Upper lobe of left lung (tissue), 6 donors: ENCODE measurements at regions not wholly inside any gene's neighbourhood (a gene's known extent, or its start where the extent isn't known, plus 50 kb on each side); places are given as distances from the start of the nearest gene placed in this dataset.

Source experiments
- ATAC-seq, 2 donors: fragments of 200-7000 bp; cut with Tn5 transposase; one replicate each; pipeline ENCODE4 v1.9.1; 2022; ENCODE audit warnings: mild to moderate bottlenecking in 2 of 2, moderate library complexity in 2 of 2; ENCODE audit not compliant: low FRiP score in 2 of 2
- DNase-seq, 2 donors: peaks; one replicate each; pipeline ENCODE4 v3.0.0-alpha.2; 2019 to 2020
- H3K27ac ChIP-seq, 4 donors: fragments of 200-600 bp; sonication (generic); one replicate each; pipeline ENCODE4 v1.5.1; 2016 to 2019
- H3K27me3 ChIP-seq, 4 donors: fragments of 200-600 bp; sonication (generic); one replicate each; pipeline ENCODE4 v1.5.1; 2017 to 2019
- H3K36me3 ChIP-seq, 4 donors: fragments of 200-600 bp; sonication (generic); one replicate each; pipeline ENCODE4 v1.5.1; 2016 to 2019
- H3K4me1 ChIP-seq, 4 donors: fragments of 200-600 bp; sonication (generic); one replicate each; pipeline ENCODE4 v1.5.1; 2018 to 2019
- H3K4me3 ChIP-seq, 4 donors: fragments of 200-600 bp; sonication (generic); one replicate each; pipeline ENCODE4 v1.5.1; 2017 to 2019; ENCODE audit warnings: mild to moderate bottlenecking in 2 of 4, moderate library complexity in 1 of 4
- H3K9me3 ChIP-seq, 4 donors: fragments of 200-600 bp; sonication (generic); one replicate each; pipeline ENCODE4 v1.5.1; 2018 to 2019
- EP300 ChIP-seq, 4 donors: sonication (generic); formaldehyde crosslinking; IDR thresholded peaks; one replicate each; pipeline ENCODE4 v1.5.1; 2017; ENCODE audit warnings: antibody characterized with exemption in 4 of 4, control low read depth in 2 of 4
- POLR2A ChIP-seq, 4 donors: fragments of 450-650 bp; IDR thresholded peaks; one replicate each; pipeline ENCODE4 v1.5.1; 2016 to 2017; ENCODE audit warnings: antibody characterized with exemption in 4 of 4, mild to moderate bottlenecking in 2 of 4
- POLR2AphosphoS5 ChIP-seq, 2 donors: sonication (generic); formaldehyde crosslinking; IDR thresholded peaks; one replicate each; pipeline ENCODE4 v1.5.1; 2017; ENCODE audit warnings: antibody characterized with exemption in 2 of 2
- WGBS, 2 donors: methylation state at CpG; one replicate each; pipeline ENCODE4 v1.1.5; 2017 to 2018; 5-methylcytosine and 5-hydroxymethylcytosine counted together
- TF ChIP-seq, protein P1 (sequence below), 6 experiments: fragments of 450-650 bp in 4 of 6; fragments of 200-600 bp in 2 of 6; sonication (generic) in 2 of 6; IDR thresholded peaks; one replicate each; pipeline ENCODE4 v1.5.1; 2016 to 2019; ENCODE audit warnings: antibody characterized with exemption in 6 of 6
- donor health status: DM: no; HTN: no; CAD: no; lungs with moderate emphysema.
- donor health status: DM: no; HTN: yes; CAD: no; lungs with severe emphysema.

DNA sequence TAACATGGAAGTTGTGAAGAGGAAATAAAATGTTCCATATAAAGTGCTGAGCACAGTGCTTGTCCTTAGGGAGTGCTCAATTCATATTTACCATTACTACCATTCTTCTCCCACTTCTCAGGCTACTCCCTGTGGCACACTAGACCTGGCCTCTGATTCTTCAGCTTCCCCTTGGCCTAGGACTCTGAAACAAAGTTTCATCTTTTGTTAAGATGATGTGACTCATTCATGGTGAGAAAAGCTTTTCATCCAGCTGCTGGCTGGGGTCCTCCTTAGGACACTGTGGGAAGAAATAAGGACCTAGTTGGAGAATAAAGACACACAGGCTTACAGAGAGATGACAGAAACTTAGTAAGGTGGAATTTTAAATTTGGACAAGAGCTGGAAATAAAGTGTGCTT is 314.8 kb downstream of the CDC5L start:
- H3K9me3 ChIP-seq: no peaks in the 10 kb centered on the region
- no peaks in the 10 kb centered on the region for H3K27me3 ChIP-seq
- no peak for ATAC-seq
- H3K4me3 ChIP-seq: no peak overlapping the region
- H3K27ac ChIP-seq: no peak overlapping the region
- TF ChIP-seq POLR2A (IDR thresholded peaks at IDR 0.05) (no peak), POLR2AphosphoS5 (IDR thresholded peaks at IDR 0.05) (no peak), EP300 (IDR thresholded peaks at IDR 0.05) (no peak)
- TF ChIP-seq, protein P1, sequence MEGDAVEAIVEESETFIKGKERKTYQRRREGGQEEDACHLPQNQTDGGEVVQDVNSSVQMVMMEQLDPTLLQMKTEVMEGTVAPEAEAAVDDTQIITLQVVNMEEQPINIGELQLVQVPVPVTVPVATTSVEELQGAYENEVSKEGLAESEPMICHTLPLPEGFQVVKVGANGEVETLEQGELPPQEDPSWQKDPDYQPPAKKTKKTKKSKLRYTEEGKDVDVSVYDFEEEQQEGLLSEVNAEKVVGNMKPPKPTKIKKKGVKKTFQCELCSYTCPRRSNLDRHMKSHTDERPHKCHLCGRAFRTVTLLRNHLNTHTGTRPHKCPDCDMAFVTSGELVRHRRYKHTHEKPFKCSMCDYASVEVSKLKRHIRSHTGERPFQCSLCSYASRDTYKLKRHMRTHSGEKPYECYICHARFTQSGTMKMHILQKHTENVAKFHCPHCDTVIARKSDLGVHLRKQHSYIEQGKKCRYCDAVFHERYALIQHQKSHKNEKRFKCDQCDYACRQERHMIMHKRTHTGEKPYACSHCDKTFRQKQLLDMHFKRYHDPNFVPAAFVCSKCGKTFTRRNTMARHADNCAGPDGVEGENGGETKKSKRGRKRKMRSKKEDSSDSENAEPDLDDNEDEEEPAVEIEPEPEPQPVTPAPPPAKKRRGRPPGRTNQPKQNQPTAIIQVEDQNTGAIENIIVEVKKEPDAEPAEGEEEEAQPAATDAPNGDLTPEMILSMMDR (IDR thresholded peaks at IDR 0.05): no peak
- H3K4me1 ChIP-seq: no peaks in the 10 kb centered on the region
- DNase-seq: no peak
- H3K36me3 ChIP-seq: no peaks in the 10 kb centered on the region

DNA sequence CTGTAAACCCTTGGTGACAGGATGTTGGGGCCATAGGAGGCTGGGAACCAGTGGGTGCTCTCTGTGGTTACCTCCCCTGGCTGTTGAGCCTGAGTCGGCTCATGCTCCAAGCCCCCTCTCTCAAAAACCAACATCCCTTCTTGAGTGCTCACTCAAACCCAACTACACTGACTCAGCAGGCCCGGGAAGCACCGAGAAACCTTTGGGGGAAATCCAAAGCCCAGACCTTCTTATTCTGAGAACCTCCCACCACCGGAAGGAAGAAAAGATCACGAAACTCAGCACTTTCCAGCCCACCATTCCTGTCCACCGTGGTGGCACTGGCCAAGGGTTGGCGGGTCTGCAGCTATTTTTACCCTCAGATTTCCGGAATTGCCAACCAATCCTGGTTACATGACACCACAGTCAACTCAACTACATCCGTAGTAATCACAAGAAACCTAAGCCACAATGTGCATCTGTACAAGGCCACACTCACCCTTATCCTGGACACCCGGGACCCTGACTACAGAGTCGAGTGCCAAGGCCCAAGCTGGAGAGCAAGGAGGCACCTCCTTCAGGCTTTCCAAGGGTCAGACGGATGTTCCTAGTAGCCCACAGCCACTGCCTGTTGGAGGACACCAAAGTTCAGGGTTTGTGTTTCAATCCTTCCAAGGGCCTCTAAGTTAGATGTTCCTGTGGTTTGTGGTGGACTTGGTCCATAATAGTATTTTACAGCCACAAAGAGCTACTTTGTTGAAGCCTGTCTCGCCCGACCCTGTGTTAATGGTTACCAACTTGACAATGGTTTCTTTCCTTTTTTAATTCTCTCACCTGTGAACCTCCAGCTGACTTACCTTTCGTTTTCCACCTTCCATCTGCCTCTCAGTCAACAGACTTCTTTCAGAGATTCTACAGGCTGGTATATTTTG is 317.0 kb downstream of the CDC5L start:
- Histone ChIP-seq H3K36me3 (no peaks in the 10 kb centered on the region), H3K4me1 (no peaks in the 10 kb centered on the region), H3K9me3 (no peaks in the 10 kb centered on the region), H3K27me3 (no peaks in the 10 kb centered on the region), H3K27ac (no peak overlapping the region), H3K4me3 (no peak overlapping the region)
- ATAC-seq: no peak
- no peak for DNase-seq
- 86 to 87% methylated on average over 9 to 15 of the region's 15 CpGs for WGBS, 2 donors
- no peak for TF ChIP-seq POLR2AphosphoS5 (IDR thresholded peaks at IDR 0.05)
- no peak for TF ChIP-seq POLR2A (IDR thresholded peaks at IDR 0.05)
- TF ChIP-seq, protein P1 (IDR thresholded peaks at IDR 0.05): no peak
- no peak for TF ChIP-seq EP300 (IDR thresholded peaks at IDR 0.05)

DNA sequence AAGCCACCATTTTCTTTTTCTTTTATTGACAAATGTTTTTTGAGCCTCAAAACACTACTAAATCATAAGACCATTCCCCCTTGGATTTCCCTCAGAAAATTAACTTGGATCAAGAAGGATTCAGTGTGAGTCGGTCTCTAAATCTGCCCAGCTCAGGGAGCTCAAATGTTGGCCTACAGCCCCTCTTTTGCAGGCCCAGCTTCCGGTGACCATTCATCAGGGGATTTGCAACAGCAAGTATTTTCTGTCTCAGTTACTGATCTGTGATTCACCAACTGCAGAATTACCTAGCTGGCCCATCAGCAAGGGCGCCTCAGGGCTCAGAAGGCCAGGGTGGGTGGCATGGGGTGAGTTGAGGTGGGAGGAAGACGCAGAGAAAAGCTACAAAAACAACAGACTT is 318.1 kb downstream of the CDC5L start:
- ATAC-seq (no peak), DNase-seq (no peak)
- TF ChIP-seq, protein P1 (IDR thresholded peaks at IDR 0.05): no peak
- TF ChIP-seq EP300 (IDR thresholded peaks at IDR 0.05): no peak
- Histone ChIP-seq H3K4me1 (no peaks in the 10 kb centered on the region), H3K27ac (no peak overlapping the region), H3K27me3 (no peaks in the 10 kb centered on the region), H3K9me3 (no peaks in the 10 kb centered on the region), H3K4me3 (no peak overlapping the region), H3K36me3 (no peaks in the 10 kb centered on the region)
- WGBS, 2 donors: 92% methylated on average over 4 of the region's 4 CpGs

DNA sequence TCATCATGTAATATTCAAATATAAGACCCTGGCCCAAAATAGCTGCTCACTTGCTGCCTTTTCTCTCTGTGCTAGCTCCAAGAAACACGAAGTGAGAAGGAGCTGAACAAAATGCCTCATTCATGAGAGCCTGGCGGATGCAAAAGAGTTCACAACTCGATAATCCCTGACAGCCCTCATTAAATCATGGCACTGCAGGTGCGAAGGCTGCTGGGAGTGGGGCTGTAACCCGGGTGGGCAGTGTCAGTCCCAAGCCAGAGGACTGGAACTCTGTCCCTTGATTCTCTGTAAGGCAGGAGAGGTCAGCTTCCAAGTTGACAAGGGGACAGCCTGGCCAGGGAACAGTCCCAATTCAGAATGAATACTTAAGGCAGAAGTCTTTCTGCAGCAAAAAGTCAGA is 318.5 kb downstream of the CDC5L start:
- no peaks in the 10 kb centered on the region for H3K9me3 ChIP-seq
- H3K27ac ChIP-seq: no peak overlapping the region
- 85 to 90% methylated on average over 5 of the region's 5 CpGs for WGBS, 2 donors
- H3K4me1 ChIP-seq: no peaks in the 10 kb centered on the region
- DNase-seq (no peak), ATAC-seq (no peak)
- H3K36me3 ChIP-seq: no peaks in the 10 kb centered on the region
- no peaks in the 10 kb centered on the region for H3K27me3 ChIP-seq
- no peak overlapping the region for H3K4me3 ChIP-seq
- TF ChIP-seq POLR2A (IDR thresholded peaks at IDR 0.05): no peak
- no peak for TF ChIP-seq POLR2AphosphoS5 (IDR thresholded peaks at IDR 0.05)
- no peak for TF ChIP-seq EP300 (IDR thresholded peaks at IDR 0.05)
- TF ChIP-seq, protein P1 (IDR thresholded peaks at IDR 0.05): no peak

DNA sequence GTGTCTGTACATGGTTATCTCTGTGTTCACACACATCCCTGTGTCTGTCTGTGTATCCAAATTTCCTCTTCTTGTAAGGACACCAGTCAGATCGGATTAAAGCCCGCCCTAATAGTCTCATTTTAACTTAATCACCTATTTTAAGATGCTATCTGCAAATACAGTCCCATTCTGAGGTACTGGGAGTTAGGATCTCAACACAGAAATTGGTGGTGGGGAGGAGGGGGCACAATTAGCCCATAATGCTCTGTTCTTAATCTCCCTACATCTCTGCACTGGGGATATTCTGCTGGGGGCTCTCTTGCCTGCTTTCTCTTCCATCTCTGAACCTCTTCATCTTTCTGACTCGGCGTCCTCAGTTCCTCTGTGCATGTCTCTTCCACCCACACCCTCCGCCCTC is 320.7 kb downstream of the CDC5L start:
- Histone ChIP-seq H3K27ac (no peak overlapping the region), H3K9me3 (no peaks in the 10 kb centered on the region), H3K27me3 (no peaks in the 10 kb centered on the region), H3K4me1 (no peaks in the 10 kb centered on the region), H3K4me3 (no peak overlapping the region), H3K36me3 (no peaks in the 10 kb centered on the region)
- no peak for DNase-seq
- 89% methylated on average over 5 of the region's 5 CpGs for WGBS, 2 donors
- no peak for ATAC-seq
- TF ChIP-seq POLR2AphosphoS5 (IDR thresholded peaks at IDR 0.05): no peak
- no peak for TF ChIP-seq EP300 (IDR thresholded peaks at IDR 0.05)
- TF ChIP-seq, protein P1 (IDR thresholded peaks at IDR 0.05): no peak
- TF ChIP-seq POLR2A (IDR thresholded peaks at IDR 0.05): no peak
